CD4-positive, alpha-beta T cell treated with Interleukin-21 for 1 hour (primary cell): ENCODE measurements at regions not wholly inside any gene's neighbourhood (a gene's known extent, or its start where the extent isn't known, plus 50 kb on each side); places are given as distances from the start of the nearest gene placed in this dataset.
"Not testable (repeated sequence)": the region's sequence is repeated elsewhere in the genome, so short reads cannot be mapped to it uniquely, and the experiment has no call there.

Experiments
- DNase-seq: peaks from one replicate; pipeline ENCODE4 v3.0.0-alpha.2; 2020

- no peak for DNase-seq
Measured at GRCh38 chr11:39120890-39121289, 2338.6 kb downstream of the LRRC4C start.

- no peak for DNase-seq
Measured at GRCh38 chr11:39113606-39114005, 2345.8 kb downstream of the LRRC4C start.

GRCh38 chr11:39102236-39102635 lies 2357.2 kb downstream of the LRRC4C start:
- no peak for DNase-seq

- no peak for DNase-seq
Measured at GRCh38 chr11:39078465-39078864, 2381.0 kb downstream of the LRRC4C start.

GRCh38 chr11:39037611-39038010 lies 2421.8 kb downstream of the LRRC4C start:
- DNase-seq = no peak

- no peak for DNase-seq
Measured at GRCh38 chr11:39036021-39036420, 2423.4 kb downstream of the LRRC4C start.

GRCh38 chr11:39021539-39021938 lies 2423.5 kb upstream of the RAG2 start:
- no peak for DNase-seq

GRCh38 chr11:39011797-39012196 lies 2413.8 kb upstream of the RAG2 start:
- DNase-seq = no peak

GRCh38 chr11:38990841-38991240 lies 2392.8 kb upstream of the RAG2 start:
- no peak for DNase-seq

GRCh38 chr11:38990139-38990538 lies 2392.1 kb upstream of the RAG2 start:
- no peak for DNase-seq

- no peak for DNase-seq
Measured at GRCh38 chr11:38988908-38989307, 2390.9 kb upstream of the RAG2 start.

- no peak for DNase-seq
Measured at GRCh38 chr11:38972220-38972619, 2374.2 kb upstream of the RAG2 start.

GRCh38 chr11:38971141-38971540 lies 2373.1 kb upstream of the RAG2 start:
- no peak for DNase-seq

- DNase-seq = no peak
Measured at GRCh38 chr11:38968951-38969350, 2370.9 kb upstream of the RAG2 start.

GRCh38 chr11:38952698-38953097 lies 2354.7 kb upstream of the RAG2 start:
- DNase-seq = no peak

- DNase-seq = no peak
Measured at GRCh38 chr11:38950867-38951266, 2352.8 kb upstream of the RAG2 start.

- no peak for DNase-seq
Measured at GRCh38 chr11:38948392-38948791, 2350.4 kb upstream of the RAG2 start.

GRCh38 chr11:38937709-38938108 lies 2339.7 kb upstream of the RAG2 start:
- no peak for DNase-seq

- no peak for DNase-seq
Measured at GRCh38 chr11:38935941-38936340, 2337.9 kb upstream of the RAG2 start.

GRCh38 chr11:38927993-38928392 lies 2330.0 kb upstream of the RAG2 start:
- no peak for DNase-seq

- DNase-seq = no peak
Measured at GRCh38 chr11:38924644-38925043, 2326.6 kb upstream of the RAG2 start.

GRCh38 chr11:38900211-38900610 lies 2302.2 kb upstream of the RAG2 start:
- DNase-seq = no peak

- DNase-seq = not testable (repeated sequence)
Measured at GRCh38 chr11:38894201-38894600, 2296.2 kb upstream of the RAG2 start.

- DNase-seq = no peak
Measured at GRCh38 chr11:38884145-38884865, 2286.3 kb upstream of the RAG2 start.

GRCh38 chr11:38867338-38867737 lies 2269.3 kb upstream of the RAG2 start:
- no peak for DNase-seq
